ENCODE measurements at regions not wholly inside any gene's neighbourhood (a gene's known extent, or its start where the extent isn't known, plus 50 kb on each side); places are given as distances from the start of the nearest gene placed in this dataset.

DNA sequence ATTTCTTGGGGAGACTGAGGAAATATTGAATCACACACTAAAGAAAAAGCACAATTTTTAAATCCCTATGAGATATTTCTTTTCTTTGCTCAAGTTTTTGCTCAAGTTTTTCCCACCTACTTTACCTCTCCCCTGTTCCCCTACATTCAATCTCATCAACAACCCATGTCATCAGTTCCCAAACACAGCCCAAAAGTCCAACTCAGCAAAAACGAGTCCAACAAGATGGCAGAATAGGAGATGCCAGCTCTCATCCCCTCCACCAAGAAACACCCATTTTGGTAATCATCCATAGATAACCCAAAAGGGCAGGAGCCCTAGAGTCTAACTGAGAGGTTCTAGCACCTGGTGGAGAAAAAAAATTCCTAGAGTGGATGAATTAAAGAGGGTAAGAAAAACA, 152.5 kb upstream of the GHITM start:
- no TSS peak for BruUV-seq (replicated peaks)
- Histone ChIP-seq H3K4me1 (ENCODE audit: control insufficient read depth in 1 of 2, insufficient read depth in 2 of 2, low read length in 2 of 2) (peaks cover 13 to 18% of the 10 kb centered on the region in 2 experiments), H3K9me2 (ENCODE audit: insufficient read depth) (no peaks in the 10 kb centered on the region), H4K20me1 (ENCODE audit: insufficient read depth) (no peaks in the 10 kb centered on the region), H3K4me3 (replicated peaks in 1 of 2; ENCODE audit: low read depth in 1 of 2, low read length in 2 of 2) (no peak overlapping the region), H3K27me3 (ENCODE audit: insufficient read depth, low read length) (no peaks in the 10 kb centered on the region), H3K79me2 (ENCODE audit: insufficient read depth, low read length) (no peaks in the 10 kb centered on the region), H2AFZ (ENCODE audit: low read depth, low read length, poor library complexity, severe bottlenecking) (no peak overlapping the region), H3K9ac (ENCODE audit: low read length) (no peak overlapping the region), H3K4me2 (ENCODE audit: low read length) (no peak overlapping the region), H3K36me3 (ENCODE audit: control insufficient read depth in 1 of 2, insufficient read depth in 2 of 2, low read length in 2 of 2) (no peaks in the 10 kb centered on the region), H3K9me3 (ENCODE audit: control insufficient read depth in 1 of 2, insufficient read depth in 1 of 2, low read depth in 1 of 2, low read length in 2 of 2) (no peaks in the 10 kb centered on the region), H3K27ac (ENCODE audit: low read depth, low read length) (no peak overlapping the region)
- ChIA-PET POLR2A (no interaction called here), CTCF (no interaction called here), RAD21 (ENCODE audit: low non-redundant PET in 1 of 2, low total read pairs in 2 of 2, uncharacterized antibody in 2 of 2, unreplicated experiment in 2 of 2) (no interaction called here)
- intact Hi-C loops (cut with micrococcal nuclease) = no loop called here
- DNase-seq (ENCODE audit: low read depth, low spot score) (no peak), ATAC-seq (no peak)
- TF ChIP-seq TCF7L2 (IDR thresholded peaks at IDR 0.05; ENCODE audit: borderline replicate concordance, extremely low read depth, insufficient read depth, insufficient read length) (no peak), CBX3 (IDR thresholded peaks at IDR 0.05; ENCODE audit: low read depth) (no peak), EZH2phosphoT487 (IDR thresholded peaks at IDR 0.05; ENCODE audit: borderline replicate concordance) (no peak), SRF (IDR thresholded peaks at IDR 0.05; ENCODE audit: low read depth) (no peak), SIN3A (IDR thresholded peaks at IDR 0.05; ENCODE audit: low read depth) (no peak), ZFX (IDR thresholded peaks at IDR 0.05) (no peak), EZH2 (IDR thresholded peaks at IDR 0.05) (no peak), ELF1 (IDR thresholded peaks at IDR 0.05; ENCODE audit: borderline replicate concordance, low read depth) (no peak), ZNF274 (IDR thresholded peaks at IDR 0.05; ENCODE audit: low read depth, low read length) (no peak), POLR2A (IDR thresholded peaks at IDR 0.05; ENCODE audit: borderline replicate concordance, extremely low read depth, insufficient read depth, insufficient read length) (no peak)
- TF ChIP-seq, protein P1, sequence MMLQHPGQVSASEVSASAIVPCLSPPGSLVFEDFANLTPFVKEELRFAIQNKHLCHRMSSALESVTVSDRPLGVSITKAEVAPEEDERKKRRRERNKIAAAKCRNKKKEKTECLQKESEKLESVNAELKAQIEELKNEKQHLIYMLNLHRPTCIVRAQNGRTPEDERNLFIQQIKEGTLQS (IDR thresholded peaks at IDR 0.05) = no peak

DNA sequence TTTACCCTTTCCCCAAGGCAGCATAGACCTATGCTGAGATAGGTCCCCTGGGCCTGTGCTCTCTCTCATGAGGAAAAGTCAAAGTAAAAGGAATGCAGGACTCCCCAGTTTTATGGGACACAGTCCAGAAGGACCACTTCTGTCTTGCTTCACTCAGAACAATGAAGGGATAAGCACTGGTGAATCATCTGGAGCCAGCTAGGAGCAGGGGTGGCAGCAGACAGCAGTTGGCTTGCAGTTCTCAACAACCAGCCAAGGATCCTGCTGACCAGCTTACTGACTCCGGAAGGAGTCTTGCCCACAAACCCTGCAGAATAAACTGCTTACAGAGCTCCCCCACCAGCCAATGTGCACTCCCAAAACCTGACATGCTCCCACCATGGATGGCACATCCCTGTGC, 152.1 kb upstream of the GHITM start:
- no peak overlapping the region for H3K4me3 ChIP-seq (replicated peaks in 1 of 2; ENCODE audit: low read depth in 1 of 2, low read length in 2 of 2)
- no peaks in the 10 kb centered on the region for H3K9me2 ChIP-seq (ENCODE audit: insufficient read depth)
- no peak overlapping the region for H3K4me2 ChIP-seq (ENCODE audit: low read length)
- H2AFZ ChIP-seq (ENCODE audit: low read depth, low read length, poor library complexity, severe bottlenecking) = no peak overlapping the region
- H3K79me2 ChIP-seq (ENCODE audit: insufficient read depth, low read length) = no peaks in the 10 kb centered on the region
- no peaks in the 10 kb centered on the region for H3K27me3 ChIP-seq (ENCODE audit: insufficient read depth, low read length)
- CTCF ChIA-PET = no interaction called here
- H3K4me1 ChIP-seq (ENCODE audit: control insufficient read depth in 1 of 2, insufficient read depth in 2 of 2, low read length in 2 of 2) = peaks cover 13 to 21% of the 10 kb centered on the region in 2 experiments
- ATAC-seq (no peak), DNase-seq (ENCODE audit: low read depth, low spot score) (no peak)
- H3K27ac ChIP-seq (ENCODE audit: low read depth, low read length) = no peak overlapping the region
- intact Hi-C loops (cut with micrococcal nuclease) = no loop called here
- no peaks in the 10 kb centered on the region for H4K20me1 ChIP-seq (ENCODE audit: insufficient read depth)
- RAD21 ChIA-PET (ENCODE audit: low non-redundant PET in 1 of 2, low total read pairs in 2 of 2, uncharacterized antibody in 2 of 2, unreplicated experiment in 2 of 2) = no interaction called here
- no peak overlapping the region for H3K9ac ChIP-seq (ENCODE audit: low read length)
- BruUV-seq (replicated peaks) = no TSS peak
- H3K9me3 ChIP-seq (ENCODE audit: control insufficient read depth in 1 of 2, insufficient read depth in 1 of 2, low read depth in 1 of 2, low read length in 2 of 2) = no peaks in the 10 kb centered on the region
- no peaks in the 10 kb centered on the region for H3K36me3 ChIP-seq (ENCODE audit: control insufficient read depth in 1 of 2, insufficient read depth in 2 of 2, low read length in 2 of 2)
- POLR2A ChIA-PET = no interaction called here
- TF ChIP-seq EGR1 (IDR thresholded peaks at IDR 0.05; ENCODE audit: low read depth) (no peak), SRF (IDR thresholded peaks at IDR 0.05; ENCODE audit: low read depth) (no peak), EZH2 (IDR thresholded peaks at IDR 0.05) (no peak), RAD21 (IDR thresholded peaks at IDR 0.05; ENCODE audit: low read depth) (no peak), FOSL1 (IDR thresholded peaks at IDR 0.05; ENCODE audit: low read depth) (no peak), YY1 (IDR thresholded peaks at IDR 0.05; ENCODE audit: extremely low read depth, insufficient replicate concordance, low read depth, low read length) (no peak), ZNF274 (IDR thresholded peaks at IDR 0.05; ENCODE audit: low read depth, low read length) (no peak), CBX3 (IDR thresholded peaks at IDR 0.05; ENCODE audit: low read depth) (no peak)
- TF ChIP-seq, protein P2, sequence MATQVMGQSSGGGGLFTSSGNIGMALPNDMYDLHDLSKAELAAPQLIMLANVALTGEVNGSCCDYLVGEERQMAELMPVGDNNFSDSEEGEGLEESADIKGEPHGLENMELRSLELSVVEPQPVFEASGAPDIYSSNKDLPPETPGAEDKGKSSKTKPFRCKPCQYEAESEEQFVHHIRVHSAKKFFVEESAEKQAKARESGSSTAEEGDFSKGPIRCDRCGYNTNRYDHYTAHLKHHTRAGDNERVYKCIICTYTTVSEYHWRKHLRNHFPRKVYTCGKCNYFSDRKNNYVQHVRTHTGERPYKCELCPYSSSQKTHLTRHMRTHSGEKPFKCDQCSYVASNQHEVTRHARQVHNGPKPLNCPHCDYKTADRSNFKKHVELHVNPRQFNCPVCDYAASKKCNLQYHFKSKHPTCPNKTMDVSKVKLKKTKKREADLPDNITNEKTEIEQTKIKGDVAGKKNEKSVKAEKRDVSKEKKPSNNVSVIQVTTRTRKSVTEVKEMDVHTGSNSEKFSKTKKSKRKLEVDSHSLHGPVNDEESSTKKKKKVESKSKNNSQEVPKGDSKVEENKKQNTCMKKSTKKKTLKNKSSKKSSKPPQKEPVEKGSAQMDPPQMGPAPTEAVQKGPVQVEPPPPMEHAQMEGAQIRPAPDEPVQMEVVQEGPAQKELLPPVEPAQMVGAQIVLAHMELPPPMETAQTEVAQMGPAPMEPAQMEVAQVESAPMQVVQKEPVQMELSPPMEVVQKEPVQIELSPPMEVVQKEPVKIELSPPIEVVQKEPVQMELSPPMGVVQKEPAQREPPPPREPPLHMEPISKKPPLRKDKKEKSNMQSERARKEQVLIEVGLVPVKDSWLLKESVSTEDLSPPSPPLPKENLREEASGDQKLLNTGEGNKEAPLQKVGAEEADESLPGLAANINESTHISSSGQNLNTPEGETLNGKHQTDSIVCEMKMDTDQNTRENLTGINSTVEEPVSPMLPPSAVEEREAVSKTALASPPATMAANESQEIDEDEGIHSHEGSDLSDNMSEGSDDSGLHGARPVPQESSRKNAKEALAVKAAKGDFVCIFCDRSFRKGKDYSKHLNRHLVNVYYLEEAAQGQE (IDR thresholded peaks at IDR 0.05; ENCODE audit: low read depth) = no peak
- TF ChIP-seq, protein P1 (IDR thresholded peaks at IDR 0.05) = no peak

Data from HCT116 (cell line).